GM23248 (cell line): ENCODE measurements at regions not wholly inside any gene's neighbourhood (a gene's known extent, or its start where the extent isn't known, plus 50 kb on each side); places are given as distances from the start of the nearest gene placed in this dataset.

ENCODE experiments used
- DNase-seq: peaks from one replicate; pipeline ENCODE4 v3.0.0-alpha.2; 2015
- H2AFZ ChIP-seq: fragments of 200-600 bp; sonication (generic); 2 replicates; pipeline ENCODE4 v1.6.1; 2016; ENCODE audit warnings: antibody characterized with exemption
- H3F3A ChIP-seq: fragments of 200-600 bp; sonication (generic); 2 replicates; pipeline ENCODE4 v1.6.1; 2016; ENCODE audit warnings: mild to moderate bottlenecking, antibody characterized with exemption, mixed run types; ENCODE audit not compliant: insufficient read depth
- H3K27ac ChIP-seq: fragments of 200-600 bp; sonication (generic); 2 replicates; pipeline ENCODE4 v1.5.1; 2016; ENCODE audit warnings: mild to moderate bottlenecking
- H3K27me3 ChIP-seq: fragments of 200-600 bp; sonication (generic); replicated peaks from 2 replicates; pipeline ENCODE4 v1.6.1; 2016; ENCODE audit warnings: mild to moderate bottlenecking; ENCODE audit not compliant: insufficient read depth
- H3K36me3 ChIP-seq: fragments of 200-600 bp; sonication (generic); 2 replicates; pipeline ENCODE4 v1.6.1; 2016; ENCODE audit warnings: low read depth, mild to moderate bottlenecking
- H3K4me1 ChIP-seq: fragments of 200-600 bp; sonication (generic); 2 replicates; pipeline ENCODE4 v1.6.1; 2016; ENCODE audit warnings: mild to moderate bottlenecking; ENCODE audit not compliant: insufficient read depth
- H3K4me2 ChIP-seq: fragments of 200-600 bp; sonication (generic); one replicate; pipeline ENCODE4 v1.6.1; 2016; ENCODE audit warnings: mild to moderate bottlenecking; ENCODE audit not compliant: unreplicated experiment
- H3K4me3 ChIP-seq: fragments of 200-600 bp; sonication (generic); 2 replicates; pipeline ENCODE4 v1.5.1; 2016; ENCODE audit warnings: mild to moderate bottlenecking
- H3K79me2 ChIP-seq: fragments of 200-600 bp; sonication (generic); 2 replicates; pipeline ENCODE4 v1.6.1; 2016; ENCODE audit warnings: mild to moderate bottlenecking; ENCODE audit not compliant: insufficient read depth
- H3K9ac ChIP-seq: fragments of 200-600 bp; sonication (generic); 2 replicates; pipeline ENCODE4 v1.6.1; 2016; ENCODE audit warnings: mild to moderate bottlenecking
- H3K9me2 ChIP-seq: fragments of 200-600 bp; sonication (generic); 2 replicates; pipeline ENCODE4 v1.6.1; 2016; ENCODE audit warnings: mixed run types, mild to moderate bottlenecking, moderate library complexity; ENCODE audit not compliant: insufficient read depth
- H3K9me3 ChIP-seq: fragments of 200-600 bp; sonication (generic); one replicate; pipeline ENCODE4 v1.6.1; 2017; ENCODE audit warnings: low read depth
- H4K20me1 ChIP-seq: fragments of 200-600 bp; sonication (generic); 2 replicates; pipeline ENCODE4 v1.6.0; 2016; ENCODE audit not compliant: insufficient read depth
- EZH2 ChIP-seq: fragments of 200-600 bp; sonication (generic); IDR thresholded peaks from 2 replicates; pipeline ENCODE4 v1.6.1; 2018; ENCODE audit warnings: antibody characterized with exemption, mild to moderate bottlenecking; ENCODE audit not compliant: insufficient read depth, poor library complexity, severe bottlenecking
- EZH2phosphoT487 ChIP-seq: fragments of 200-600 bp; sonication (generic); IDR thresholded peaks from 2 replicates; pipeline ENCODE4 v1.6.1; 2018; ENCODE audit warnings: antibody characterized with exemption, moderate library complexity, mild to moderate bottlenecking, low read depth; ENCODE audit not compliant: insufficient read depth
- WGBS, 2 experiments: methylation state at CpG; one replicate each; pipeline ENCODE4 v1.1.6; 2015 to 2017; ENCODE audit warnings: low lambda C conversion rate in 2 of 2, low coverage in 1 of 2; ENCODE audit errors: missing lambda C conversion rate in 2 of 2; 5-methylcytosine and 5-hydroxymethylcytosine counted together
- in situ Hi-C: fragments of 300-500 bp; cut with MboI; formaldehyde crosslinking; loops from 2 replicates; pipeline ENCODE4 v1.15.0; 2020

DNA sequence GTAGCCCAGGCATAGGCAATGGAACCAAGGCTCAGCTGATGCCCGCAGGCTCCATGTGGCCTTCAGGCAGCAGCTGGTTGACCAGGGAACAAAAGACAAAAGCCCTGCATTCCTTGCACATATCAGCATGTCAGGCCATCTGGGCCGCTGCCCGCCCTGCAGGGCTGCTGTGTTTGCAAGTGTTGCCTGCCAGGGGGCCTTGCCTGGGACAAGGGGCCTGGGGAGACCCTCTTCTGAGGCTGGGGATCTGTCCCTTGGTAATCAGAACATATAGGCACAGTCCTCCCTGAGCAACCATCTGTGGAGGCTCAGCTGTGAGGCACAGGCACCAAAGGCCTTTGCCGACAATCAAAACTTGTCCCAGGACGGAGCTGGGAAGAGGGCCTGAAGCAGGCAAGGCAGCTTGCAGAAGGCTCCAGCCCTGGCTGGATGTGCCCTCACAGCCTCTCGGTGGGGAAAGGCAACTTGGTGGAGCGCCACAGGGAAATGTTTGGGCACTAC, 138.2 kb downstream of the TPRA1 start:
- Histone ChIP-seq H3K79me2 (no peaks in the 10 kb centered on the region), H3K27ac (no peak overlapping the region), H3K36me3 (no peaks in the 10 kb centered on the region), H3K9me3 (no peaks in the 10 kb centered on the region), H4K20me1 (no peaks in the 10 kb centered on the region), H3K27me3 (peaks cover 39% of the 10 kb centered on the region; the same call in 1 of the 2 replicates), H3K4me1 (peaks cover 12% of the 10 kb centered on the region), H3K4me3 (no peak overlapping the region), H3F3A (peaks cover 6% of the 10 kb centered on the region; the same call in 1 of the 2 replicates), H3K9me2 (no peaks in the 10 kb centered on the region), H3K9ac (no peak overlapping the region), H3K4me2 (no peak overlapping the region), H2AFZ (no peak overlapping the region)
- WGBS, 2 experiments: 54 to 65% methylated on average over 6 to 7 of the region's 7 CpGs
- in situ Hi-C loops: loop anchor here (10.0 kb wide), 2 partner anchors 478 to 698 kb away; no protein-coding TSS in a partner anchor
- DNase-seq: no peak
- no peak for TF ChIP-seq EZH2
- no peak for TF ChIP-seq EZH2phosphoT487

DNA sequence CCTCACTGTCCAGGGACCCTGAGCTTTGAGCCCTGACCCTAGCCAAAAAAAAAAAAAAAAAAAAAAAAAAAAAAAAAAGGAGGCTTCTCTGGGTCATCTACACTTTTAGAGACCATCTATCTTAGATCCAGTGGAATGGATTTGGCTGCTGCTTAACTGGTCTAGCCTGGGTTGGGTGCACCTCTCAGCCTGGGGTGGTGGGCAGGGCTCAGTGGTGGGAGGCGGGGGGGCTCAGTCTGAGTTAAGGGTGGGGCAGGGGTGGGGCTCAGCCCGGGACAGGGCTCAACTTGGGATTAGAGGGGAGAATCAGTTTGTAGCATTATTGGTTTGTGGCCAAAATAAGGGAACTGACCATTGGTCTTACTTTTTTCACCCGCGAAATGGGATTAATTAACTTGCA, 139.2 kb downstream of the TPRA1 start:
- H3F3A ChIP-seq: peaks cover 6% of the 10 kb centered on the region; the same call in 1 of the 2 replicates
- 52 to 62% methylated on average over 3 to 4 of the region's 4 CpGs for WGBS, 2 experiments
- H3K9me3 ChIP-seq: no peaks in the 10 kb centered on the region
- H3K4me2 ChIP-seq: no peak overlapping the region
- no peaks in the 10 kb centered on the region for H3K79me2 ChIP-seq
- in situ Hi-C loops: loop anchor here (10.0 kb wide), 2 partner anchors 477 to 697 kb away; no protein-coding TSS in a partner anchor
- DNase-seq: no peak
- H3K27ac ChIP-seq: no peak overlapping the region
- no peaks in the 10 kb centered on the region for H4K20me1 ChIP-seq
- H3K4me3 ChIP-seq: no peak overlapping the region
- H3K36me3 ChIP-seq: no peaks in the 10 kb centered on the region
- peaks cover 1% of the 10 kb centered on the region for H3K4me1 ChIP-seq
- H3K27me3 ChIP-seq: peaks cover 39% of the 10 kb centered on the region; the same call in 1 of the 2 replicates
- TF ChIP-seq EZH2phosphoT487: no peak
- TF ChIP-seq EZH2: no peak
- H3K9ac ChIP-seq: no peak overlapping the region
- no peaks in the 10 kb centered on the region for H3K9me2 ChIP-seq
- no peak overlapping the region for H2AFZ ChIP-seq

DNA sequence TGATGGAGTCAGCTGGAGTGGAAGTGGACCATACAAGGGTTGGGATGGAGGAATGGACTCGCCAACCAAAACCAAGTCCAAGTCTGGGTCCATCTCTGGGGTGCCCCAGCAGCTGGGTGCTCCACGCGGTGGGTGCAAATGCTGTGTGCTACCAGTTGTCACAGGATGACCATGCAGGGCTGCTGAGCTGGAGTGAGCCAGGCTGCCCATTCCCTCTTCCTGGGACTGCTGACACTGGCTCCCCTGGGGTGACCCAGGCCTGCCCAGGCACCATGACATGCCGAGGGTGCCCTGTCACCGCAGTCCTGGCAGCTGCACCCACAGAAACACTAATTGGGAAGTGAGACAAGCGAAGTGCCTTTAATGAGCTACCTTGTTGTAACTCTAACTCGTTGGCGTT, 140.2 kb downstream of the TPRA1 start:
- no peak overlapping the region for H3K9ac ChIP-seq
- no peaks in the 10 kb centered on the region for H3K79me2 ChIP-seq
- no peak overlapping the region for H2AFZ ChIP-seq
- H3K9me3 ChIP-seq: no peaks in the 10 kb centered on the region
- H3F3A ChIP-seq: no peaks in the 10 kb centered on the region
- no peak overlapping the region for H3K27ac ChIP-seq
- peaks cover 39% of the 10 kb centered on the region; the same call in 1 of the 2 replicates for H3K27me3 ChIP-seq
- no peaks in the 10 kb centered on the region for H3K36me3 ChIP-seq
- TF ChIP-seq EZH2phosphoT487 (no peak), EZH2 (no peak)
- in situ Hi-C loops: loop anchor here (10.0 kb wide), 2 partner anchors 476 to 696 kb away; no protein-coding TSS in a partner anchor
- WGBS, 2 experiments: 75 to 79% methylated on average over 8 of the region's 8 CpGs
- H3K4me3 ChIP-seq: no peak overlapping the region
- H3K4me1 ChIP-seq: no peaks in the 10 kb centered on the region
- H3K9me2 ChIP-seq: no peaks in the 10 kb centered on the region
- H4K20me1 ChIP-seq: no peaks in the 10 kb centered on the region
- no peak overlapping the region for H3K4me2 ChIP-seq
- no peak for DNase-seq

DNA sequence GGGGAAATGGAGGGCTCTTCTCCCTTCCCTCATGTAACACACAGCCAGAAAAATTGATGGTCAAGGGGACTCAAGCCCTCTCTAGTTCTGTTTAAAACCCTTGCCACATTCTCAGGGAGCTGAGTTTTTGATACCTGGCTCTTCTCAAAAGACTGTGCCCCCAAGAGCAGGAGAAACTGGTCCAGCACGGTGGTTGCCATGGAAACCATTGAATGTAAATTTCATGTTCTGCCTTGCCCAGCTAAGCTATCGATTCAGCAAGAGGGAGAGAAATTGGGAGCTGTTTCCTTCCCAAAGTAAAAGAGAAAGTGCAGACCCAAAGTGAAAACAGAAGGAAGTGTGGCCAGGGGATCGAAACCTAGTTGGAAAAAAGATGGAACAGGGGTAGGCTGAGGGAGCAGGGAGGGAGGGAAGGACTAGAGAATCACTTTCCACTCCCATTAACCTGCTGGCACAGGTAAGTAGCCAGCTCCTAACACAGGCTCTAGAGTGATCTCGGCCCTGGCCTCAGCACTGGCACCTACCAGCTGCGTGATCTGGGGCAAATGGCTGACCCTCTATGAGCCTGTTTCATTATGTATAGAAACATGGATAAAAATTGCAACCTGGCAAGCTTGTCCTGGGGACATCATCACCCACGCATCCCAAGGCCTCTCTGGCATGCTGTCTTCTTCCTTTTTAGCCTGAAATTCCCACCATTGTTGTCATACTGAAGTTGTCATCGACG, 140.9 kb downstream of the TPRA1 start:
- H3K36me3 ChIP-seq: no peaks in the 10 kb centered on the region
- no peak overlapping the region for H3K4me2 ChIP-seq
- H3K9me3 ChIP-seq: no peaks in the 10 kb centered on the region
- H3F3A ChIP-seq: no peaks in the 10 kb centered on the region
- H3K4me1 ChIP-seq: no peaks in the 10 kb centered on the region
- H3K27ac ChIP-seq: no peak overlapping the region
- H2AFZ ChIP-seq: no peak overlapping the region
- H4K20me1 ChIP-seq: no peaks in the 10 kb centered on the region
- no peak for DNase-seq
- H3K9me2 ChIP-seq: no peaks in the 10 kb centered on the region
- no peak overlapping the region for H3K4me3 ChIP-seq
- WGBS, 2 experiments: 22 to 26% methylated on average over 8 of the region's 8 CpGs
- no peaks in the 10 kb centered on the region for H3K79me2 ChIP-seq
- in situ Hi-C loops: loop anchor here (10.0 kb wide), 2 partner anchors 475 to 695 kb away; no protein-coding TSS in a partner anchor
- no peak overlapping the region for H3K9ac ChIP-seq
- peaks cover 39% of the 10 kb centered on the region; the same call in 1 of the 2 replicates for H3K27me3 ChIP-seq
- TF ChIP-seq EZH2: no peak
- TF ChIP-seq EZH2phosphoT487: no peak
